GM18519 (cell line): ENCODE measurements at regions not wholly inside any gene's neighbourhood (a gene's known extent, or its start where the extent isn't known, plus 50 kb on each side); places are given as distances from the start of the nearest gene placed in this dataset.
"Not testable (repeated sequence)": the region's sequence is repeated elsewhere in the genome, so short reads cannot be mapped to it uniquely, and the experiment has no call there.

ENCODE experiments used
- ATAC-seq: cut with Tn5 transposase; IDR thresholded peaks from one replicate; pipeline ENCODE4 v1.9.1; 2021; ENCODE audit warnings: mild to moderate bottlenecking, moderate library complexity; ENCODE audit not compliant: unreplicated experiment, low FRiP score

DNA sequence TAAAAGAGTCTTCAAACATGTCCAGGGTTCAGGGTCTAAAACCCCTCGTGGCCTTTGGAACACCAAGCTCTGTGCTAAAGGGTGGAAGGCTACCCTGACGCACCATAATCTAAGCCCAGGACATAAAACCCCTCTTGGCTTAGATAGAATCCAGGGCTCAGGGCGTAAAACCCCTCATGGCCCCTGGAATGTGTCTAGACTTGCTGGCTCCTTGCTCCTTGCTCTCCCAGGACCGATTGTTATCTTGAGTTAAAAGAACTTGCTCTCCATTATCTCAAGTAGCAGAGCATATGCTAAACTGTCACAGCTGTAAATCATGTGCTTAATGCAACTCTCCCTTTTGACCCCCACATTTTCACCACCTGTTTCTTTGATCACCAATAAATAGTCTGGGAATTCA is 758.1 kb upstream of the SLC8A1 start:
- ATAC-seq: not testable (repeated sequence)

DNA sequence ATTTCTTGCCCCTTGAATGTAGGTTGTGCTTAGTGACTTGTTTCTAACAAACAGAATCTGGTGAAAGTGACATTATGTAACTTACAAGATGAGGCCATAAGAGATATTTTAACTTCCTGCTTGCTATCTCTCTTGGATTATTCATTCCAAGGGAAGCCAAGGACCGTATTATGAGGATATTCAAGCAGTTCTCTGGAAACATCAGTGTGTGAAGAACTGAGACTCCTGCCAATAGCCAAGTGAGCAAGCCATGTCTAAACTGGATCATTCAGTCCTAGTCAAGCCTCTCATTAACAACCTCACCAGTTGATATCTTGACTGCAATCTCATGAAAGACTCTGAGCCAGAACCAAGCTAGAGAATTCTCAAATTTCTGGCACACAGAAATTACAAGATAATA is 765.1 kb upstream of the SLC8A1 start:
- ATAC-seq: no peak

DNA sequence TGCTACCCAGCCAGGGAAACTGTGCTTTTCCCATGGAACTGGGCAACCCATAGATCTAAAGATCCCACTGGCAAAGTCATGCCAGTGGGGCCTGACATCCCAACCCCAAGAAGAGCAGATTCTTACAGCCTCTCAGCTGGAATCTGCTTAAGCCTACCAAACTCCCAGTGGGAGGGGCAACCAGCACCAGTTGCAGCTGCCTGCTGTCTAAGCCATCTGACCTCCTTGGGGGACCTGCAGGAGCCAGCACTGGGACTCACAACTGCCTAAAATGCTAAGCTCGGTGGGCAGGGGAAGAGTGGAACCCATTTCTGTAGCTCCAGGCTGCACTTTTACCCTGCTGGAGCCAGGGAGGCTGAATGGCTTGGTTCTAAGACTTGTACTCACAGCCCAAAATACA is 770.7 kb upstream of the SLC8A1 start:
- ATAC-seq: no peak

DNA sequence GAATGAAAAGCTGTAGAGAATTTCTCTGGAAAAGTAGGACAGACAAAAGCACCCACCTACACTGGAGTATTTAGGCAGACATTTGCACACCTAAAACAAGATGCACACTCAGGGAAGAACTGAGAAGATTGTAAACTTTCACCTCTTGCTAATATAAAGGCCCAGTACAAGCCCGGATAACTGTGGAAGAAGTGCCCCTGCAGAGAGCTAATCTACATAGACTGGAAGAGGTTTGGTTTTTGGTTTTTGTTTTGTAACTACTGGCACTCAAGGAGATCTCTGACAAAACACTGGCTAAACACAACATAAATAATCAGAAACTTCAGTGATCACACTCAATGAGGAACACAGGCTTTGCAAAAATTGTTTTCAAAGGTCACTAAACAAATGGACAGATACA is 782.2 kb upstream of the SLC8A1 start:
- ATAC-seq: no peak

DNA sequence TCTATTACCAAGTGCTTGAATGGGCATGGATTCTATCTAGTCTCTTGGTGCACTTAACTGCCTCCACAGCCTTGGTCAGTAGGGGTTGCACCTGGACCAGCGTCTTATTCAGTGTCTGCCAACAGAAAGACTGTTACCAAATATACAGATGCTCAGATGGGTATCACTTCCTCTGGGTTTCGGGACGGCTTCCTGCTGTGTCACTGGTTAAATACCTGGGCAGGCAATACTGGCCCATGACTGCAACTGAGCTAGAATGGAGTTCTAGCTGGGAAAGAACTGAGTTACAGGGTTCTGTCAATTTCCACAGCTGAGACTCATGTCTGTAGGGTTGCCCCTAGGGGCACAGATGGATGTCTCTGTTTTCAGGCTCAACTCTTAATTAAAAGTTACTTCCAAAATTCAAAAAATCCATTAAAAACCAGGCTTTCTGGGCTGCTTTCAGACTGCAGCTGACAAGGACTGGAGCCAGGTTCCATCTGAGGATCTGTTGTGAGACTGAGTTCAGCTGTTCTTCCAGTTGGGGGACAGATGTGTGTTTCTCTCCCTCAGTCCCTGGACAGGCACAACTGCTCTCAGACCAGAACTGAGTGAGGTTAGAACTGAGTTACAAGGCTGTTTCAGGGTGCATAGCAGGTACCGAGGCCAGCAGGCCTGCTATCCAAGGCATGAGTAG is 789.6 kb upstream of the SLC8A1 start:
- ATAC-seq: no peak

DNA sequence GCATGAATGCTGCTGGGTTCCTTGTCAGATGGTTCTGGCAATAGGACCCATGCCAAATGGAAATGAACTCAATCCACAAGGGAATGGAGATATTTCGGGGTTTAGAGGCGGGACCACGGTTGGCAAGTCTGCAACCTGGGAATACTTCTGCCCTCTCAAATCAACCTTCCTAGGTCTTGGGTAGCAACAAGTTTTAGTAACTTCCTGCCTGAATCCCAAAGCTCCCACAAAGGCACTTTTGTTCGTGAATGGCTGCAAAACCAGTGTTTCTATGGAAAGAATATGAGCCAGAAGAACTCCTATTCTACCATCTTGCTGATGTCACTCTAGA is 790.1 kb upstream of the SLC8A1 start:
- ATAC-seq: no peak

DNA sequence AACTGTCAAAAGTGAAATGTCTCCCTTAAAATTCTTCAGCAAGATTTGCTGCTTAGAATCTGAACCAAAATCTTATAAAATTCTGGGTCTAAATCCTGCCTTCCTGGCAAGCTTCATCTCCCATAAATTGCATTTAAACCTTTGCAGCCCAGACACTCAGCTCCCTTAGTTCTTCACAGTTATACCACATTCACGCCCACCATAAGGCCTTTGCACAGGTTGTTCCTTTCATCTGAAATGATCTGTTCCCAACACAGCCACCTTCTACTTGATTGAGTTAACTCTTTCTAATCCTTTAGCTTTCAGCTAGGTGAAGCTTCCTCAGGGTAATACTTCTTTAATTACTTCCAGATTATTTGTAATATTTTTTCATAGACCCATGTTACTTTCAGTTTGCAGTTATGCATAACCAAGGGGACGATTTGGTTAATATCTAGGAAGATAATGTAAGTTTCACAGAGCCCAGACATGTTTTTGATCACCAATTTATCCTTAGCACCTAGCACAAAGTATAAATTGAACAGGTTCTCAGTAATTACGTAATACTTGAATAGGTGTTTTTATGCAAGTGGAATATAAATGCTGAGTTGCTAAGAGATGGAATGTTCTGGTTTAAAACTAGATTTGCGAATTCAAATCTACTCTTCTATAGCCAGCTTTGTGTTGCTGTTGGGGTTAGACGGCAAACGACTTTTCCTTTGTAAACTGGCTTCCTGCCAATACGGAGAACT is 779.7 kb upstream of the PKDCC start:
- no peak for ATAC-seq

DNA sequence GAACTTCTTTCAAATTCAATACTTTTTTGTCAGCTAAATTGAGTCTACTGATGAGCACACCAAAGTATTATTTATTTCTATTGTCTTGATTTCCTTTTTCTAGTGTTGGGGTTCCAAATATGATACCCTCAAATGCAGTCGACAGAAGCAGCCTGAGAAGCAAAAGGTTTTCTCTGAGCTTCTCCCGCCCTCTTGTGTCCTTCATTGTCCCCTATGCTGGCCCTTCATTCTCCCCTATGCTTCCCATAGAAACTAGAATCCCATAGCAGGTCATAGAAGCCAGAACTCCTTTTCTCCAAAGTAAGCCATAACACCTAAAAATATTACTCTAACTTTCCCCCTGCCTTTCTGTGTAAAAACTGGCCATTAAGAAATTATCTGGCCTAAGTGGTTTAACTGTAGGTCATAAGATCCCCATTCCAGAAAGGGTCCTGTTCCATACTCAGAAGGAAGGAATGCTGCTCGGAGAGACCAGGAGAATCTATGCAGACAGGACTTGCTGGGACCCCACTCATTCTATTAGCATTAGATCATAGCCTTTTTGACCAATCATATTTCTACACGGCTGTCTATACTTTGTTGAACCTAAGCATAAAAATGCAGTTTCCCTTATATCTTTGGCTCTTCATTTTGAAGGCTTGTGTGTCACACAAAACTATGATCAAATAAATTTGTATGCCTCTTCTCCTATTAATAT is 764.6 kb upstream of the PKDCC start:
- no peak for ATAC-seq

DNA sequence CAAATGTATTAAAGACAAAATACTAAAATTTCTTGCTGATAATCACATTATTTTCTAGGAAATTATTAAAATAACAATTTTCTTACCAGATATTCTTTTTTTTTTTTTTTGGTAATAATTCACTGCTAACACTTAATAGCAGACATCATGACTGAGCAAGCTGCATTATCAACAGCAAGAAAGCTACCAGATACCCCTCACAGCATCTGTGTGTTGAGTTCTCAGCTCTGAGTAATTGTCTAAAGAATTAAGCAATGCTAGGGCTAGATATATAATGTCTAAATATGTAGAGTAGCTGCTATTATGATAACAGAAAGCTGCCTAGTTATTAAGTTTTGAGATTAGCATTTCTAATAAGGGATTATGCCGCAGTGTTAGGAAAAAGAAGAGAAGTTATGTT is 754.3 kb upstream of the PKDCC start:
- no peak for ATAC-seq

DNA sequence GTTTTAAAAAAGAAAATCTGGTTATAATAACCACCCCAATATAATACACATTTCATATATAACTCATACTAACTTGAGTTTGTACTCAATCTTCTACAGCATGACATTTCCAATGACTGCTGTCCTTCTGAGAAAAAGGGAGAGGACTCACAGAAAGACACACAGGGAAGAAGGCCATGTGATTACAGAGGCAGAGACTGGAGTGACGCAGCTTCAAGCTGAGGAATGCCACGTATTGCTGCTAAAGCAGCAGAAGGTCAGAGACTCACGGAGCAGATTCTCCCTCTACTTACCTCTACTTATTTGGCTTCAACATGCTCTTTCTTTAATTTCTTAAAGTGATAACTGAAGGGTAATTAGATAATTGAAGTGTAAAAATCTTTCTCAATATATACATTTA is 753.5 kb upstream of the PKDCC start:
- ATAC-seq: no peak

DNA sequence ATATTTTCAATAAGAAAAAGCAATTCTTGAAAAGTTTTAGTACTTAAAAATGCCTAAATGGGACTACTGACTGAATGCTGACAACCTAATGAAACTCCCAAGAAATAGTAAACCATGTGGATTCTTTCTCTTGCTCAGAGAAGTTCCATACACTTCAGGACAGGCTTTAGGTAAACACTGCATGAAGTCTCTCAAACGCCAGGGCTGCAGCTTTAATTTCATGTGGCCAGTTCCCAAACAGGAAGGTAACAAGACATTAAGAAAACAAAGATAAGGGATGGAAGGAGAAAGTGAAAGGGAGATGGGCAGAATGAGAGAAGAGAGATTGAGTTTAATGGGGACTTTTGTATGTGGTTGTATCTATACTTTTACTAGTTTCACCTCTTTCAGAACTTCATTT is 734.7 kb upstream of the PKDCC start:
- no peak for ATAC-seq

DNA sequence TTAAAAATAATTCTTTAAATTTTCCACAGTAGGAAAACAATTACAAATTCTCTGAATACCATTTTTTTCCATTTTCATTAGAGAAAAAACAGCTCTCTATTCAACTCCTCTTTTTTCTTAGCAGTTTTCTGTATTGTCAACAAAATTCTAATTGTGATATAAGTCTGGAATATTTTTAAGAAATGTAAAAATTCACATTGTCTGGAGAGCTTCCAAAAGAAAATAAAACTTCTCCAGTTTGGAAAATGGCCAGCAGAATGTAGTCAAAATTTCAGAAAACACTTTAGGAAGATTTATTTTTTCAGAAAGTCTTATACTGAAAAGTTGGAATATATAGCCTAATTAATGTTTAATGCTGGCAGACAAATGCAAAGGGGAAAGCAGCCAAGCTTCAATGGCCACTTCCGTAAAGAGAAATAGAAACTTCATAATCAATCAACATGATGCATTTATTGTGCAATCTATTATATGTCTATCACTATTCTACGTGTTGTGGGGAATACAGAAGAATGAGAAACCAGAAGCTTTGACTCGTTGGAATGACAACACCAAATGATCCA is 733.2 kb upstream of the PKDCC start:
- no peak for ATAC-seq

DNA sequence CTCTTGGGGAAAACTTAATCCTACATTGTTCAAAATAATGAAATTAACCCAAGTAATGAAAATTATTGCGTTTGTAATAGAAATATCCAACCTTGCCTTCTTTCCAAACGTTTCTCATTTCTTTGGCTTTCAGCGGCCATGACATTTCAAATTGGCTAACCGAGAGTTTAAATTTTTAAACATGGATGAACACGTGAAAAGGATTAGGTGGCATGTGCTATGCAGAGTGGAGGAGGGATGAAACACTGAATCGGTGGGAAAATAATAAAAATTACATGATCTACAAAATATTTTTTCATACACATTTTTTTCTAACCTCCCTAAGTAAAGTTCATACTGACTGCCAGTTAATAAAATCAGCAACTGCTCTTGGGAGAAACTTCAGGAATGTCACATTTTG is 728.4 kb upstream of the PKDCC start:
- no peak for ATAC-seq

DNA sequence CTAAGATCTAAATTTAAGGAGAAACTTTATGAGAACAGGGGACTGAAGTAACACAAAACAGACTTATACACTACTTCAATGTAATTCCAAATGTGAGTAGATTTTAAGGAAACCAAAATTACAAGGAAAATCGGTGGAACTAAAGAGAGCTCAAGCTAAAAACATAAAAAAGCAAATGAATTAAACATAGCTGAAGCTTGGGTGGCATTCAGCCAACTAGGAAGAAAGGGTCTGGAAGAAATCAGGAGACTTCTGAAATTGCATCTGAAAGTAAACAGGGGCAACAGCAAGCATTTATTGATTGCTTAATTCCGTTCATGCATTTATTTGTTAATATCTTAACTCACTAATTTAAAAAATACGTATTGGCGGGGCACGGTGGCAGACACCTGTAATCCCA is 727.3 kb upstream of the PKDCC start:
- ATAC-seq: no peak

DNA sequence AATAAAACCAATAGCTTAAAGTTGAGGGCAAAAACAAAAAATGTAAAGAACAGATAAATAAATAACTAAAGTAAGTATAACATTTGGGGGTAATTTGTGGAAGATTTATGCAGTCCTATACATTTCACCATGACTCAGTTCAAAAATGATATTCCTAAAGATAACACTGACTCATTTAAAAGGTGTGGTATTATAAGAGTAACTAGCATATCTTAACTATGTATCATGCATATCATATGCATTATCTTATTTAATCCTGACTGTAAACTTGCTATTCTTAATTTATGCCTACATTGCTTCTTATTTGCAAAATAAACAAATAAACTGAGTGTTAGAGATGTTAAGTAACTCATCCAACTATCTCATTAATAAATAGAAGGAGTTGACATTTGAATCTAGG is 726.5 kb upstream of the PKDCC start:
- ATAC-seq: no peak

DNA sequence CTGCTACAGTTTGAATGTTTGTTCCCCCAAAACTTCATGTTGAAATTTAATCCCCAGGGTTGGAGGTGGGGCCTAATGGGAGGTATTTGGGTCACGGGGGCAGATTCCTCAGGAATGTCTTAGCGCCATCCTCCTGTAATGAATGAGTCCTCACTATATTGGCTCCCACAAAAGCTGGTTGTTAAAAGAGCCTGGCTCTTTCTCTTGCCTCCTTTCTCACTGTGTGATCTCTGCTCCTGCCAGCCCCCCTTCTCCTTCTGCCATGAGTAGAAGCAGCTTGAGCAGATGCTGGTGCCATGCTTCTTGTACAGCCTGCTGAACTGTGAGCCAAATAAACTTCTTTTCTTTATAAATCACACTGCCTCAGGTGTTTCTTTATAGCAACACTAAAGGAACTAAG is 721.0 kb upstream of the PKDCC start:
- ATAC-seq: no peak

DNA sequence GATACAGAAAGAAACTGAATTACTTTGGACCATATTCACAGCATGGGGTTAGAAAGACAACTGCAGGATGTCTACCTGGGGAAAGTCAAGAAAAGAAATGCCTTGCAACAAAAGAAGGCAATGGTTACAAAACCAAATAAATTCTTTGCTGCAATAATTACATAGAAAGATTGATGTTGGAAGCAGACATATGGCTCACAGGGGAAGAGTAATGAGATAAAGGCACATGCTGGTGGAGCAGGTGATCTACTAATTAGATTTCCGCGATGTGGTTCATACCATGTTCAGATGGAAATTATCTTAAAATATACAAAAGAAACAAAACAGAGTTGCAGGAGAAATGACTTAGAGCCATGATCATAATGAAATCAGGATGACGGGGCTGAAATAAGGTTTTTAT is 718.8 kb upstream of the PKDCC start:
- ATAC-seq: no peak

DNA sequence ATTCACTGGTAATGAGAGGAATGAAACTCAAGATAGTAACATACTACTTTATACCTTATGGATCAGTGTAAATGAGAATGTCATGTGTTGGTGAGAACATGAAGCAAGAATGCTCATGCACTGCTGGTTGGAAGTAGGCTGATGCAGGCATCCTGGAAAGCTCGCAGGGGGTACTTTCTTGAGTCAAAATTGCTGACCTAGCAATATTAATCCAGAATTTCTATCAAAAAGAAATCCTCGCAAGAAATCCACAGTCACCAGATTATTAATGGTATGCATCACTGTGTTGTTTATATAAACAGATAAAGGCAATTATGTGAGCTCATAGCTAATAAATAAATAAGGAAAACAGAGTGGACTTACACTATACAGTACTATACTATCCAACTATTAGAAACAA is 713.7 kb upstream of the PKDCC start:
- no peak for ATAC-seq

DNA sequence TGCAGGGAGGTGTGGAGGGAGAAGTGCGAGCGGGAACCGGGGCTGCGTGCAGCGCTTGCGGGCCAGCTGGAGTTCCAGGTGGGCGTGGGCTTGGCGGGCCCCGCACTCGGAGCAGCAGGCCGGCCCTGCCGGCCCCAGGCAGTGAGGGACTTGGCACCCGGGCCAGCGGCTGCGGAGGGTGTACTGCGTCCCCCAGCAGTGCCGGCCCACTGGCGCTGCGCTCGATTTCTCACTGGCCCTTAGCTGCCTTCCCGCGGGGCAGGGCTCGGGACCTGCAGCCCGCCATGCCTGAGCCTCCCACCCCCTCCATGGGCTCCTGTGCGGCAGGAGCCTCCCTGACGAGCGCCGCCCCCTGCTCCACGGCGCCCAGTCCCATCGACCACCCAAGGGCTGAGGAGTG is 712.2 kb upstream of the PKDCC start:
- ATAC-seq: not testable (repeated sequence)

DNA sequence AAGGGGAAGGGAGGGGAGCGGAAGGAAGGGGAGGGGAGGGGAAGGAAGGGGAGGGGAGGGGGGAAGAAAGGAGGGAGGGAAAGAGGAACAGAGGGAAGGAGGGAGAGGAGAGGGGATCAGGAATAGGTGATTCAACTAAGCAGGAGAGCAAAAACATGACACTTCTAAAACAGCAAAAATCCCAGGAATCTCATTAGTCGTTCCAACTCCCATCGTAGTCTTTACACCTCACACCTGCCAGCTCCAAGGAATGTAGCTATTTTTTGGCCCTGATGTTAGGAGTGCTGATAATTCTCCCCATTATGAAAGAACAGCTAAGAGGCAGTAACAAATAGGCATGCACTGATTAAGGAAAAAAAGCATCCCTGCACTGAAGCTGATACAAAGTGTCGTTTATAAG is 709.9 kb upstream of the PKDCC start:
- ATAC-seq: no peak

DNA sequence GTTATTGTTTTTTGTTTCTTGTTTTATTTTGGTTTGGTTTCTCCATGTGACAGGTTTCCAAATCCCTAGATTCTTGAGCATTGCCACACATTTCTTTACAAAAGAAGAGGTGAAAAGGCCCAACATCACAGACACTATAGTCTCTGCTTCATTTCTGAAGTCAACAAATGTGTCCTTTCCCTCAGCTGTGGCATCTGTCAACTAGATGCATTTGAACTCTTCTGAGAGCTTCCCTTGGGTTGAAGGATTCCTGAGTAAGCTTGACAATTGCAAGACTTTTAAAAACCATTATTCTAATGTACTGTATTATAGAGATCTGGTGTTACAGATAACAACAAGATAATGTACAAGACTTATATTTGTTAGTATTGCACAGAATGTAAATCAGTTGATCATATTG is 703.3 kb upstream of the PKDCC start:
- ATAC-seq: no peak

DNA sequence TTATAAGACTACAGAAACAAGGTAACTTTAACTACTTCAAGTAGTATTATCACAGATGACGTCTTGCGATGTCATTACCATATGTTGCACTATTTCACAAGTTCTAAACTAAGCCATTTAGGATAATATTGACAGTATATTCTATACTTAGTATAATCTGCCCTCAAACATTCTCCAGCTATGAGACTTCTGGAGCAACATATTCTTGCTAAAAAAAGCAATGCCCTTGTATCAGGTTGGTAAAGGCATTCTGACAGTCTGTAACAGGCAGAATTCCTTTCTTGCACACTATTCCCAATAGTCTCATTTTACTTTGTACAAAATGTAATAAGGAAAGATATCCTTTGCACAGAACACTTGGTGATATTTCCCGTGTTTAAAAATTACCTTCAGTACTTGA is 694.8 kb upstream of the PKDCC start:
- ATAC-seq: no peak
